SK-N-SH treated with all-trans-retinoic acid at 6 μM for 48 hours (cell line): ENCODE measurements at regions not wholly inside any gene's neighbourhood (a gene's known extent, or its start where the extent isn't known, plus 50 kb on each side); places are given as distances from the start of the nearest gene placed in this dataset.

ENCODE experiments used
- CSDC2 ChIP-seq: fragments of 250-450 bp; sonication (Bioruptor Pico); IDR thresholded peaks from 2 replicates; pipeline ENCODE4 v1.5.0; 2020; ENCODE audit warnings: mild to moderate bottlenecking, moderate library complexity
- ESRRG ChIP-seq: fragments of 250-450 bp; sonication (Bioruptor Pico); IDR thresholded peaks from 2 replicates; pipeline ENCODE4 v1.6.1; 2021; ENCODE audit warnings: mild to moderate bottlenecking
- ISL1 ChIP-seq: fragments of 250-450 bp; sonication (Bioruptor Pico); IDR thresholded peaks from 2 replicates; pipeline ENCODE4 v2.1.2; 2022; ENCODE audit warnings: mild to moderate bottlenecking, moderate library complexity
- OSR1 ChIP-seq: fragments of 250-450 bp; sonication (Bioruptor Pico); IDR thresholded peaks from 2 replicates; pipeline ENCODE4 v1.8.0; 2022; ENCODE audit warnings: moderate library complexity, mild to moderate bottlenecking, inconsistent platforms
- PPARA ChIP-seq: fragments of 250-450 bp; sonication (Bioruptor Pico); IDR thresholded peaks from 2 replicates; pipeline ENCODE4 v1.5.0; 2020; ENCODE audit warnings: mild to moderate bottlenecking, borderline replicate concordance
- RARB ChIP-seq: fragments of 250-450 bp; sonication (Bioruptor Pico); IDR thresholded peaks from 2 replicates; pipeline ENCODE4 v1.8.0; 2021; ENCODE audit warnings: mild to moderate bottlenecking, moderate library complexity
- TOX ChIP-seq: fragments of 250-450 bp; sonication (Bioruptor Pico); IDR thresholded peaks from 2 replicates; pipeline ENCODE4 v1.8.0; 2021; ENCODE audit warnings: mild to moderate bottlenecking, moderate library complexity, borderline replicate concordance
- ZFP3 ChIP-seq: fragments of 250-450 bp; sonication (Bioruptor Pico); IDR thresholded peaks from 2 replicates; pipeline ENCODE4 v1.5.0; 2020; ENCODE audit warnings: mild to moderate bottlenecking, moderate library complexity
- ZFP30 ChIP-seq: fragments of 450-650 bp; formaldehyde crosslinking; IDR thresholded peaks from 2 replicates; pipeline ENCODE4 v1.5.0; 2022; ENCODE audit warnings: mild to moderate bottlenecking, moderate library complexity
- TF ChIP-seq, protein P1 (sequence below): fragments of 250-450 bp; sonication (Bioruptor Pico); IDR thresholded peaks from 2 replicates; pipeline ENCODE4 v1.5.1; 2020; ENCODE audit warnings: low read depth, mild to moderate bottlenecking, moderate library complexity
- TF ChIP-seq, protein P2 (sequence below): fragments of 250-450 bp; sonication (Bioruptor Pico); IDR thresholded peaks from 2 replicates; pipeline ENCODE4 v1.5.1; 2021; ENCODE audit warnings: mild to moderate bottlenecking, moderate library complexity

GRCh38 chr3:124288996-124289395 is 297.1 kb upstream of the ROPN1 start:
- TF ChIP-seq CSDC2 (CRISPR knock-in tag) = no peak
- TF ChIP-seq, protein P1, sequence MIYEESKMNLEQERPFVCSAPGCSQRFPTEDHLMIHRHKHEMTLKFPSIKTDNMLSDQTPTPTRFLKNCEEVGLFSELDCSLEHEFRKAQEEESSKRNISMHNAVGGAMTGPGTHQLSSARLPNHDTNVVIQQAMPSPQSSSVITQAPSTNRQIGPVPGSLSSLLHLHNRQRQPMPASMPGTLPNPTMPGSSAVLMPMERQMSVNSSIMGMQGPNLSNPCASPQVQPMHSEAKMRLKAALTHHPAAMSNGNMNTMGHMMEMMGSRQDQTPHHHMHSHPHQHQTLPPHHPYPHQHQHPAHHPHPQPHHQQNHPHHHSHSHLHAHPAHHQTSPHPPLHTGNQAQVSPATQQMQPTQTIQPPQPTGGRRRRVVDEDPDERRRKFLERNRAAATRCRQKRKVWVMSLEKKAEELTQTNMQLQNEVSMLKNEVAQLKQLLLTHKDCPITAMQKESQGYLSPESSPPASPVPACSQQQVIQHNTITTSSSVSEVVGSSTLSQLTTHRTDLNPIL (CRISPR knock-in tag) = no peak
- no peak for TF ChIP-seq ZFP3 (CRISPR knock-in tag)
- no peak for TF ChIP-seq TOX (CRISPR knock-in tag)
- TF ChIP-seq ZFP30 (CRISPR knock-in tag) = no peak
- TF ChIP-seq OSR1 (CRISPR knock-in tag) = no peak
- TF ChIP-seq ESRRG (CRISPR knock-in tag) = no peak
- no peak for TF ChIP-seq ISL1 (CRISPR knock-in tag)
- TF ChIP-seq, protein P2, sequence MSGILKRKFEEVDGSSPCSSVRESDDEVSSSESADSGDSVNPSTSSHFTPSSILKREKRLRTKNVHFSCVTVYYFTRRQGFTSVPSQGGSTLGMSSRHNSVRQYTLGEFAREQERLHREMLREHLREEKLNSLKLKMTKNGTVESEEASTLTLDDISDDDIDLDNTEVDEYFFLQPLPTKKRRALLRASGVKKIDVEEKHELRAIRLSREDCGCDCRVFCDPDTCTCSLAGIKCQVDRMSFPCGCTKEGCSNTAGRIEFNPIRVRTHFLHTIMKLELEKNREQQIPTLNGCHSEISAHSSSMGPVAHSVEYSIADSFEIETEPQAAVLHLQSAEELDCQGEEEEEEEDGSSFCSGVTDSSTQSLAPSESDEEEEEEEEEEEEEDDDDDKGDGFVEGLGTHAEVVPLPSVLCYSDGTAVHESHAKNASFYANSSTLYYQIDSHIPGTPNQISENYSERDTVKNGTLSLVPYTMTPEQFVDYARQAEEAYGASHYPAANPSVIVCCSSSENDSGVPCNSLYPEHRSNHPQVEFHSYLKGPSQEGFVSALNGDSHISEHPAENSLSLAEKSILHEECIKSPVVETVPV = no peak
- no peak for TF ChIP-seq RARB (CRISPR knock-in tag)
- TF ChIP-seq PPARA (CRISPR knock-in tag) = no peak
